ENCODE measurements at regions not wholly inside any gene's neighbourhood (a gene's known extent, or its start where the extent isn't known, plus 50 kb on each side); places are given as distances from the start of the nearest gene placed in this dataset.

DNA sequence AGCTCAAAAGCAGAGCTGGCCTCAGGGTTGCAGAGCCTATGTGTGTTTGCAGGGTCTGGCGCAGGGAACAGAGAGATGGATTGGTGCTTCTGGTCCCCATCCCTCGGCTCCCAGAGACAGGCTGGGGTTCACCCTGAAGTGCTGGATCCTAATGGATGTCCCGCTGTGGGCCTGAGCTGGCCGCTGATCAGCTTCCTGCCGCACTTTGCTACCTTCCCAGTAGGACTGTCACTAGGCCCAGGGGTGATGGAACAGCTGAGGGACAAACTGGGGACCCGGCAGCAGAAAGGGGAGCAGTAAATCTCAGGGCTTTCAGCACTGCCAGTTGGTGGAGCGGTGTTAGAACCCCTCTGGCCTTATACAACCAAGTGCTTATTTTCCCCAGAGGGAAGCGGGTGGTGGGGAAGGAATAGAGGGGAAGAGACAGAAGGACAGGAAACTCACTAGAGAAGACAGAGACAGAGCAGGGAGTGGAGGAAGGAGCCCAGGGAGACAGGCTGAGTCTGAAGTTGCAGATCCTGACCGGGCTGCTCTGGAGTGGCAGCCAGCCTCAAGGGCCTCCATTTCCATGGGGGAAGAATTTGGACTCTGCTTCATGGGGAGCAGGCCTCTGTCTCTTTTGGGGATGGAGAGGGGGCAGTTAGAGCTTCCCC, 78.6 kb downstream of the MRM1 start:
- Histone ChIP-seq H3K4me1 (ENCODE audit: insufficient read depth) (no peaks in the 10 kb centered on the region), H3K9me3 (no peaks in the 10 kb centered on the region), H3K27me3 (no peaks in the 10 kb centered on the region), H3K27ac (no peak overlapping the region), H3K36me3 (no peaks in the 10 kb centered on the region), H3K4me3 (no peak overlapping the region)
- no peak for DNase-seq
- intact Hi-C loops (cut with DNase I) = no loop called here
- WGBS, 3 donors = 73 to 80% (median 73%) methylated on average over 9 of the region's 9 CpGs
- TF ChIP-seq POLR2A (IDR thresholded peaks at IDR 0.05) = no peak
- TF ChIP-seq, protein P1, sequence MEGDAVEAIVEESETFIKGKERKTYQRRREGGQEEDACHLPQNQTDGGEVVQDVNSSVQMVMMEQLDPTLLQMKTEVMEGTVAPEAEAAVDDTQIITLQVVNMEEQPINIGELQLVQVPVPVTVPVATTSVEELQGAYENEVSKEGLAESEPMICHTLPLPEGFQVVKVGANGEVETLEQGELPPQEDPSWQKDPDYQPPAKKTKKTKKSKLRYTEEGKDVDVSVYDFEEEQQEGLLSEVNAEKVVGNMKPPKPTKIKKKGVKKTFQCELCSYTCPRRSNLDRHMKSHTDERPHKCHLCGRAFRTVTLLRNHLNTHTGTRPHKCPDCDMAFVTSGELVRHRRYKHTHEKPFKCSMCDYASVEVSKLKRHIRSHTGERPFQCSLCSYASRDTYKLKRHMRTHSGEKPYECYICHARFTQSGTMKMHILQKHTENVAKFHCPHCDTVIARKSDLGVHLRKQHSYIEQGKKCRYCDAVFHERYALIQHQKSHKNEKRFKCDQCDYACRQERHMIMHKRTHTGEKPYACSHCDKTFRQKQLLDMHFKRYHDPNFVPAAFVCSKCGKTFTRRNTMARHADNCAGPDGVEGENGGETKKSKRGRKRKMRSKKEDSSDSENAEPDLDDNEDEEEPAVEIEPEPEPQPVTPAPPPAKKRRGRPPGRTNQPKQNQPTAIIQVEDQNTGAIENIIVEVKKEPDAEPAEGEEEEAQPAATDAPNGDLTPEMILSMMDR (IDR thresholded peaks at IDR 0.05) = no peak
- TF ChIP-seq EP300 (IDR thresholded peaks at IDR 0.05) = no peak

DNA sequence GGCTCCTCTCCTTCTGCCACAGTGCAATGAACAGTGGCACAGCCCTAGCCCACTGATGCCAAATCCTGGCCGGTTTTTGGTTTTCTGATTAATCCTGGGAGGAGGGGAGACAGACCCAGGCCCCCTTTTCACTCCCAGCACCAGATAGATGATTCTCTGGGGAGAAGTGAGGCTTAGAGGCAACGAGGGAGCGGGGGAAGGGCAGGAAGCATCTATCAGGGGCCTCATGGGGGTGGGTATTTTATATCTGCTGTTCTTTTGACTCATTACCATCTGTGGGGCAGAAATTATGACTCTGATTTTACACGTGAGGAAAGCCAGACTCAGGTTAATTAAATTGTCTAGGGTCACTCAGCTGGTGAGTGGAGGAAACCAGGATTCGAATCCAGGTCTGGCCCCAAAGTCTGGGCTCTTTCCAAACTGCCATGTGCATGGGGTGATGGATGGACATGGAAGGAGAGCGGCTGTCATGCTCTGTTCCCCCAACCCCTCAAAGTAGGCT, 79.4 kb downstream of the MRM1 start:
- TF ChIP-seq EP300 (IDR thresholded peaks at IDR 0.05) = no peak
- TF ChIP-seq POLR2A (IDR thresholded peaks at IDR 0.05) = no peak
- TF ChIP-seq, protein P1 (IDR thresholded peaks at IDR 0.05) = no peak
- H3K9me3 ChIP-seq = no peaks in the 10 kb centered on the region
- H3K27me3 ChIP-seq = no peaks in the 10 kb centered on the region
- no peaks in the 10 kb centered on the region for H3K36me3 ChIP-seq
- DNase-seq = no peak
- H3K4me1 ChIP-seq (ENCODE audit: insufficient read depth) = no peaks in the 10 kb centered on the region
- intact Hi-C loops (cut with DNase I) = no loop called here
- no peak overlapping the region for H3K4me3 ChIP-seq
- H3K27ac ChIP-seq = no peak overlapping the region
- 44 to 59% (median 50%) methylated on average over 6 of the region's 6 CpGs for WGBS, 3 donors

DNA sequence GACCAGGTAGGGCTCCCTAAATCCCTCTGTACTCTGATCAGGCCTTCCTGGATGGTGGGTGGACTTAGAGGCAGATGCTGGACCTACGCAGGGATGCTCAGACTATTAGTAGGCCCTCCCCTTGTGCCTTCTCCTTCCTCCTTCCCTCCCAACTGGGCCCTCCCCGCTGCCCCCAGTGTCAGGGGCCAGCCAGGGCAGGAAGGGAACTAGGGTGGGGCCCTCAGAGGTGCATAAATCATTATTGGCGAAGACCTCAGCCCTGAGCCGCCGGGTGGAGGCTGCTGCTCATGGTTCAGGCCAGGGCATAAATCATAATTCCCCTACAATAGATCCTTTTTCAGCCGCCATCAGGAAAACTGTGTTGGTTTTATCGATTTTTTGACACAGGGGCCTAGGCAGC, 81.4 kb downstream of the MRM1 start:
- 37 to 48% (median 47%) methylated on average over 7 of the region's 7 CpGs for WGBS, 3 donors
- H3K36me3 ChIP-seq = no peaks in the 10 kb centered on the region
- no peak for DNase-seq
- no peak overlapping the region for H3K4me3 ChIP-seq
- H3K27ac ChIP-seq = no peak overlapping the region
- H3K4me1 ChIP-seq (ENCODE audit: insufficient read depth) = no peaks in the 10 kb centered on the region
- no peaks in the 10 kb centered on the region for H3K27me3 ChIP-seq
- intact Hi-C loops (cut with DNase I) = no loop called here
- TF ChIP-seq POLR2A (IDR thresholded peaks at IDR 0.05) (no peak), EP300 (IDR thresholded peaks at IDR 0.05) (no peak)
- TF ChIP-seq, protein P1 (IDR thresholded peaks at IDR 0.05) = no peak
- no peaks in the 10 kb centered on the region for H3K9me3 ChIP-seq

DNA sequence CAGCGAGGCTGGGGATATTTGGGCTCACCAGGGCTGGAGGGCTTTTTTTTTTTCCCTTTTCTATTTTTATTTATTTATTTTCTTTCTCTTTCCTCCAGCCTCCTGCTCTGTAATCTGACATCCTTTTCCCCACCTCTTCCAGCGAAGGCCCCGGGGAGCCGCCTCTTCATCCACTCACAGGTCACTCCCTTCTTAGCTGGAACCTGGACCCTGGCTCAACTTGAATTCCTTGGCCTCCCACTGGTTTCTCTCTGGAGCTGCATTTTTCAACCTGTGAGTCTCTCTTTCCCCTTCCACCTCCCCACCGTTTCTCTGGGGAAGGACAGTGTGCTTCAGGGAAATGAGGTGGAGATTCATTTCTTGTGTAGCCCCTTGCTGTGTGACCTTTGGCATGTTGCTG, 82.0 kb downstream of the MRM1 start:
- no peaks in the 10 kb centered on the region for H3K4me1 ChIP-seq (ENCODE audit: insufficient read depth)
- no peak overlapping the region for H3K4me3 ChIP-seq
- no peaks in the 10 kb centered on the region for H3K9me3 ChIP-seq
- TF ChIP-seq POLR2A (IDR thresholded peaks at IDR 0.05) (no peak), EP300 (IDR thresholded peaks at IDR 0.05) (no peak)
- TF ChIP-seq, protein P1 (IDR thresholded peaks at IDR 0.05) = no peak
- no peaks in the 10 kb centered on the region for H3K36me3 ChIP-seq
- DNase-seq = no peak
- H3K27ac ChIP-seq = no peak overlapping the region
- no peaks in the 10 kb centered on the region for H3K27me3 ChIP-seq
- WGBS, 3 donors = 45 to 54% (median 50%) methylated on average over 5 of the region's 5 CpGs
- intact Hi-C loops (cut with DNase I) = no loop called here
